ENCODE measurements at regions not wholly inside any gene's neighbourhood (a gene's known extent, or its start where the extent isn't known, plus 50 kb on each side); places are given as distances from the start of the nearest gene placed in this dataset.

DNA sequence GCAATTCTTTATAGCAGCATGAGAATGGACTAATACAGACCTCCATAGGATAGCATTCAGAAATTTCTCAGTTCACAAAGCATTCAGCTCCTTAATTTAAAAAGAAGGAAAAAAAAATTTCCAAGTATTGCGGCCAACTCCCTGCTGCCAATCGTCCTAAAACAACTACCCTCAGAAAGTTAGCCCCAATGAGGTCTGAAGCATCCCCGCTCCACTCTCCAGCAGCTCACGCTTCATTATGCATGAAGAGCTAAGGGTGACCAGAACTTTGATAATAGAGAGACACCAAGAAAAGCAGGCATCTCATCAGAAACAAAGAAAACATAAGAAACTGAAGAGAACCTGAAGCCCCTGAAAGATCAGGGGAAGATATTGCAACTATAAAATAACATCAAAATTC, 172.8 kb upstream of the NUDT4 start (continued):
- TF ChIP-seq RFX5 (IDR thresholded peaks at IDR 0.05; ENCODE audit: borderline replicate concordance, low read depth, low read length) = no peak
- no peak for TF ChIP-seq SIX5 (IDR thresholded peaks at IDR 0.05; ENCODE audit: low read depth, low read length)

Data from H1 (cell line).